HEK293T (cell line): ENCODE measurements at regions not wholly inside any gene's neighbourhood (a gene's known extent, or its start where the extent isn't known, plus 50 kb on each side); places are given as distances from the start of the nearest gene placed in this dataset.

Experiments used
- CTCF ChIA-PET: fragments of 350-600 bp; formaldehyde crosslinking; extraction: SDS; loops from one replicate; lab custom pipeline; 2021; ENCODE audit warnings: antibody characterized with exemption, inconsistent platforms; lab: Yijun Ruan, JAX
- POLR2A ChIA-PET: fragments of 350-600 bp; formaldehyde crosslinking; extraction: SDS; loops from one replicate; lab custom pipeline; 2020; ENCODE audit warnings: antibody characterized with exemption, inconsistent platforms; lab: Yijun Ruan, JAX
- DNase-seq: peaks from one replicate; pipeline ENCODE4 v3.0.0; 2012; ENCODE audit warnings: mixed read lengths; ENCODE audit errors: extremely low spot score
- ARNT ChIP-seq: fragments of 450-650 bp; IDR thresholded peaks from 2 replicates; pipeline ENCODE4 v1.6.1; 2017; ENCODE audit warnings: mild to moderate bottlenecking
- BHLHE40 ChIP-seq: fragments of 450-650 bp; IDR thresholded peaks from 2 replicates; pipeline ENCODE4 v1.6.1; 2016; ENCODE audit warnings: mild to moderate bottlenecking, moderate library complexity, borderline replicate concordance
- CTBP1 ChIP-seq: fragments of 450-650 bp; IDR thresholded peaks from 2 replicates; pipeline ENCODE4 v1.6.1; 2016; ENCODE audit warnings: borderline replicate concordance
- ELF4 ChIP-seq: fragments of 450-650 bp; IDR thresholded peaks from 2 replicates; pipeline ENCODE4 v1.6.1; 2017; ENCODE audit warnings: antibody characterized with exemption
- FOXA1 ChIP-seq: fragments of 450-650 bp; IDR thresholded peaks from 2 replicates; pipeline ENCODE4 v1.6.1; 2016; ENCODE audit warnings: mild to moderate bottlenecking
- FOXK2 ChIP-seq: fragments of 450-650 bp; IDR thresholded peaks from 2 replicates; pipeline ENCODE4 v1.6.1; 2016; ENCODE audit warnings: mild to moderate bottlenecking
- FOXM1 ChIP-seq: fragments of 450-650 bp; IDR thresholded peaks from 2 replicates; pipeline ENCODE4 v1.6.1; 2017; ENCODE audit warnings: mild to moderate bottlenecking, borderline replicate concordance
- HDGF ChIP-seq: fragments of 450-650 bp; IDR thresholded peaks from 2 replicates; pipeline ENCODE4 v1.6.1; 2017; ENCODE audit warnings: antibody characterized with exemption, borderline replicate concordance
- L3MBTL2 ChIP-seq: fragments of 450-650 bp; conservative IDR thresholded peaks from 2 replicates; pipeline ENCODE4 v1.6.1; 2016; ENCODE audit warnings: mild to moderate bottlenecking
- LEF1 ChIP-seq: fragments of 450-650 bp; IDR thresholded peaks from 2 replicates; pipeline ENCODE4 v1.6.1; 2017; ENCODE audit warnings: mild to moderate bottlenecking, borderline replicate concordance
- NFRKB ChIP-seq: fragments of 450-650 bp; IDR thresholded peaks from 2 replicates; pipeline ENCODE4 v1.6.1; 2016; ENCODE audit warnings: mild to moderate bottlenecking, moderate library complexity
- SP1 ChIP-seq: fragments of 450-650 bp; IDR thresholded peaks from 2 replicates; pipeline ENCODE4 v1.6.1; 2017
- SUZ12 ChIP-seq: fragments of 450-650 bp; IDR thresholded peaks from 2 replicates; pipeline ENCODE4 v1.6.1; 2016; ENCODE audit warnings: mild to moderate bottlenecking
- TARDBP ChIP-seq: fragments of 450-650 bp; IDR thresholded peaks from 2 replicates; pipeline ENCODE4 v1.6.1; 2016
- ZNF384 ChIP-seq: fragments of 450-650 bp; IDR thresholded peaks from 2 replicates; pipeline ENCODE4 v1.6.1; 2016
- TF ChIP-seq, protein P1 (sequence below): fragments of 450-650 bp; IDR thresholded peaks from 2 replicates; pipeline ENCODE4 v1.6.1; 2016

DNA sequence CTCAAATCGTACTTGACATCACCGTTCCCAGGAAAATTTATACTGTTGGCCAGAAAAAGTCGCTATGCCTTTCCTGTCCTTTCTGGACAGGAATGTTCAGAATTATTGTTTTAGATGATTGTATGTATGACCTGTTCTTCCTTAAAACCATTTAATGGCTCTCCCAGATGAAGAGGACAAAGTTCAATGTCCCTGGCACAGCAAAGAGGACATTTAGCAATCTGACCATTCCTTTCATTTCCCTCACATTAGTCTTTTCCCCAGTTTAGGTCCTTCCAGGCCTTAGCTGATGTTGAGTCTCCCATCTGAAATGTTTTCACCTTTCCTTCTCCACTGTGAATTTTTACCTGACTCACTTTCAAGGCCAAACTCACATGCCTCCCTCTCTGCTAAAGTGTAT is 938.9 kb downstream of the CDH11 start:
- ChIA-PET CTCF (no interaction called here), POLR2A (no interaction called here)
- no peak for DNase-seq
- no peak for TF ChIP-seq ELF4

DNA sequence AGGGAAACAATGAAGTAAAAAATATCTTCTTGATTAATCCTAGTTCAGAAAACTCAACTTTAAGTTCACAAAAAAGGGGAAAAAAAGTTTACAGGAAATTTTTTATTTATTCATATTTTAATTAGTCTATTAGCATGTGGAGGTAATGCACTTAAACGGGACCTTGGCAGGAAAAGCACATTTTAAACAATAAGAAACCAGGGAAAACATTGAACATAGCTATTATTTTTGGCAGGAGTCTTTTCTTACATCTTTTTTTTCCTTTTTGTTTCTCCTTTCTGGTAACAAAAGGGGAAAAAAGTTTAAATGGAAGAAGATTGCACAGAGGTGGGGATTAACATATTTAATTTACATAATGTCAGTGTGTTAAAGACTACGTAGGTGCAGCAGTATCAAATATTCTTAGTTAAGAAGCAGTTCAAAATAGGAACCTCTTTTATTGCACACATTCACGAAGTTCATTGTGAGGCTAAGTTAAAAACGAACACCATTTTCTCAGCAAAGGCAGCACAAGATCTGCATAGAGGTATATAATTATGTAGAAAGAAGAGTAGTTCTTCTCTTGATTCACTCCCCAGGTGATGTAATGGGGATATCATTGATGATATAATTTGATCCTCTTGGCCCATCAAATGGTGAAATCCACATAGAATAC is 940.5 kb downstream of the CDH11 start:
- CTCF ChIA-PET = no interaction called here
- POLR2A ChIA-PET = no interaction called here
- DNase-seq = no peak
- TF ChIP-seq BHLHE40 (no peak), FOXA1 (no peak), NFRKB (no peak), L3MBTL2 (no peak), CTBP1 (no peak), LEF1 (no peak), FOXK2 (no peak), ELF4 (no peak), TARDBP (no peak), ZNF384 (no peak), ARNT (no peak), FOXM1 (no peak), HDGF (no peak), SUZ12 (no peak), SP1 (no peak)
- TF ChIP-seq, protein P1, sequence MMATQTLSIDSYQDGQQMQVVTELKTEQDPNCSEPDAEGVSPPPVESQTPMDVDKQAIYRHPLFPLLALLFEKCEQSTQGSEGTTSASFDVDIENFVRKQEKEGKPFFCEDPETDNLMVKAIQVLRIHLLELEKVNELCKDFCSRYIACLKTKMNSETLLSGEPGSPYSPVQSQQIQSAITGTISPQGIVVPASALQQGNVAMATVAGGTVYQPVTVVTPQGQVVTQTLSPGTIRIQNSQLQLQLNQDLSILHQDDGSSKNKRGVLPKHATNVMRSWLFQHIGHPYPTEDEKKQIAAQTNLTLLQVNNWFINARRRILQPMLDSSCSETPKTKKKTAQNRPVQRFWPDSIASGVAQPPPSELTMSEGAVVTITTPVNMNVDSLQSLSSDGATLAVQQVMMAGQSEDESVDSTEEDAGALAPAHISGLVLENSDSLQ = no peak

DNA sequence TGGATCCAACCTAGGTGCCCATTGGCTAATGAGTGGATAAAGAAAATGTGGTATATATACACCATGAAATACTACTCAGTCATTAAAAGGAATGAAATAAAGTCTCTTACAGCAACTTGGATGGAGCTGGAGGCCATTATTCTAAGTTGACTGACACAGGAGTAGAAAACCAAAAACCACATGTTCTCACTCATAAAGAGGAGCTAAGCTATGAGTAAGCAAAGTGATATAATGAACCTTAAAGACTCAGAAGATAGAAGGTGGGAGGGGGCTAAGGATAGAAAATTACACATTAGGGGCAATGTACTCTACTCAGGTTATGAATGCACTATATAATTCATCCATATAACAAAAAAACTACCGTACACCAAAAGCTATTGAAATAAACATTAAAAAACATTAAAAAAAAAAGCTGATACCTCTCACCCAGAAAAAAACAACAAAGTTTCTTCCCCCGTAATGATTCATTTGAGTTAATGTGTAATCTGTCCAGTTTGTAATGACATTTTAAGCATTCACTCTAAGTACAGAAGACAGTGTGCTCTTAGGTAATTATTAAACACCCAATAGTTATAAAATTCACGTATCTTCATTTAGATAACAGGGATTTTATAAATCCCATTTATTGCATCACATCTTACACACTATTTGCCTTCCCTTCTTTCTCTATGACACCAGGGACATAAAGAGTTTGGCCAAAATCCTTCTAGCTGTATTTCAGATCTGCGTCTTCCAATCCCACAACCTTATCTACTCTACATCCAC is 941.5 kb downstream of the CDH11 start:
- ChIA-PET CTCF (no interaction called here), POLR2A (no interaction called here)
- no peak for DNase-seq
- TF ChIP-seq FOXM1 = no peak
- no peak for TF ChIP-seq NFRKB
- no peak for TF ChIP-seq ARNT
- TF ChIP-seq HDGF = no peak
- TF ChIP-seq ZNF384 = no peak
- no peak for TF ChIP-seq CTBP1
- no peak for TF ChIP-seq SUZ12
- TF ChIP-seq BHLHE40 = no peak
- TF ChIP-seq FOXA1 = no peak
- TF ChIP-seq SP1 = no peak
- TF ChIP-seq TARDBP = no peak
- TF ChIP-seq, protein P1 = no peak
- no peak for TF ChIP-seq LEF1

DNA sequence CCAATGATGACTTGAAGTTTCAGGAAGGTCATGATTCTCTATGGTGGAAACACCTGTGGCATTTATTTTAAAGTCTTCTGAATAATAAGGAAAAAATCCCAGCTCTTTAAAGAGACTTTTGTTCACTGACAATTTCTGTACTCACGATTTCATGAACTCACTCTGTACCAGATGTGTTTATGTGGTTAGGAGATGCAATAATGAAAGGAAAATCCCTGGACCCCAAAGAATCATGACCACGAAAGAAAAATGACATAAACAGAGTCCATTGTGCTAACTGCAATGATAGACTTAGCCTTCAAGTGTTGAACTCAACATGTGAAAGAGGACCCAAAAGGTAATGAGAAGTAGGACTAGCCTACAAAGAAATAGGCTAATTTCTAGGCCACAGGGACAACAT is 947.5 kb downstream of the CDH11 start:
- CTCF ChIA-PET = no interaction called here
- DNase-seq = no peak
- TF ChIP-seq BHLHE40 (no peak), SP1 (no peak), CTBP1 (no peak), ARNT (no peak), ZNF384 (no peak), FOXM1 (no peak), SUZ12 (no peak), NFRKB (no peak), HDGF (no peak), TARDBP (no peak), L3MBTL2 (no peak), FOXA1 (no peak), FOXK2 (no peak), ELF4 (no peak), LEF1 (no peak)
- TF ChIP-seq, protein P1 = no peak
- POLR2A ChIA-PET = no interaction called here

DNA sequence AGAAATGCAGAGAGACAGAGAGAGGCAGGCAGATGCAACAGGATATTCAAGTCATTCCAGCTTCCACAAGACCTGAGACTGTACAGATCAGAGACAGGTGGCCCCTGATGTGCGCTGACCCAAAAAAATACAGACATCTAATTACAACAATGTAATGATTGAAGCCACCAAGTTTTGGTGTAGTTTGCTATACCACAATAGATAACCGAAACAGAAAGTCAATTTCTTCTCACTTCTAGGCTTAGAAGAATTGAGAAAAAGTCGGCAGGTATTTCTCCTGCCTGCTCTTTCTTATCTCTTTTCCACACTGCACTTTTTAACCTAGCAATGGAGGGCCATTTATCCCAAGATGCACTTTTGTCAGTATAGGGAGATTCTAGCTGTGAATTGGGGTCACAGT is 949.2 kb downstream of the CDH11 start:
- TF ChIP-seq SP1 (no peak), SUZ12 (no peak), ZNF384 (no peak), LEF1 (no peak), HDGF (no peak), FOXA1 (no peak), NFRKB (no peak), FOXK2 (no peak), FOXM1 (no peak), ARNT (no peak), CTBP1 (no peak), BHLHE40 (no peak), L3MBTL2 (no peak), ELF4 (no peak), TARDBP (no peak)
- TF ChIP-seq, protein P1 = no peak
- CTCF ChIA-PET = no interaction called here
- POLR2A ChIA-PET = no interaction called here
- no peak for DNase-seq
